Activated T-helper 17 cell treated with anti-CD3 and anti-CD28 coated beads, Interleukin-2, amount 50 U/mL, for 72 hours (primary cell): ENCODE measurements at regions not wholly inside any gene's neighbourhood (a gene's known extent, or its start where the extent isn't known, plus 50 kb on each side); places are given as distances from the start of the nearest gene placed in this dataset.
"Not testable (repeated sequence)": the region's sequence is repeated elsewhere in the genome, so short reads cannot be mapped to it uniquely, and the experiment has no call there.

Experiments
- ATAC-seq: fragments of 150-1000 bp; cut with Tn5 transposase; replicated peaks from 2 replicates; pipeline ENCODE4 v1.10.0; 2021; ENCODE audit warnings: mild to moderate bottlenecking, moderate library complexity
- H3K27ac Mint-ChIP-seq: one replicate; pipeline ENCODE4 v1.8.0; 2022; ENCODE audit warnings: mixed read lengths
- H3K27me3 Mint-ChIP-seq: one replicate; pipeline ENCODE4 v1.8.0; 2022; ENCODE audit warnings: mixed read lengths
- H3K36me3 Mint-ChIP-seq: one replicate; pipeline ENCODE4 v1.8.0; 2022; ENCODE audit warnings: low read depth, mild to moderate bottlenecking, mixed read lengths
- H3K4me1 Mint-ChIP-seq: one replicate; pipeline ENCODE4 v1.8.0; 2022; ENCODE audit warnings: mixed read lengths
- H3K4me3 Mint-ChIP-seq: one replicate; pipeline ENCODE4 v1.8.0; 2022; ENCODE audit warnings: mild to moderate bottlenecking, mixed read lengths
- H3K9me3 Mint-ChIP-seq: one replicate; pipeline ENCODE4 v1.8.0; 2022; ENCODE audit warnings: mixed read lengths

DNA sequence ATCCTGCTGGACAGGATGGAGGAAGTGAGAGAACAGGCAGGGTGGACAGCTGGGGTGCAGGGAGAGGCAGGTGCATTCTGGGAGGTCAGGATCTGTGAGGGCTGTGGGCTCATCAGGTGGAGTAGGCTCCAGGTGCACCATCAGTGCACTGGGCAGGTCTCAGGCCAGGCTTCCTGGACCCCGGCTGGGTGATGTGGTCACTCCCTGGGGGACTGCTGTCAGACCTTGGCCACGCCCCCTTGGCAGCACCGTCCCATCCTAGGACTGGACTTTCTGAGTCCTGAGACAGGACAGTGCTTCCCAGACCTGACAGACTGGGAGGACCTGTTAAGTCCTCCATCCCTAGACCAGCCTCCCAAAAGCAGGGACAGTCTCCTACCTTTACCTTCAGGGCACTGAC is 626.7 kb upstream of the DEFB115 start:
- Mint-ChIP-seq H3K27me3 (no peaks in the 10 kb centered on the region), H3K36me3 (no peaks in the 10 kb centered on the region), H3K4me3 (no peak overlapping the region), H3K27ac (no peak overlapping the region), H3K9me3 (peaks cover 5% of the 10 kb centered on the region), H3K4me1 (no peaks in the 10 kb centered on the region)
- ATAC-seq, result no peak

DNA sequence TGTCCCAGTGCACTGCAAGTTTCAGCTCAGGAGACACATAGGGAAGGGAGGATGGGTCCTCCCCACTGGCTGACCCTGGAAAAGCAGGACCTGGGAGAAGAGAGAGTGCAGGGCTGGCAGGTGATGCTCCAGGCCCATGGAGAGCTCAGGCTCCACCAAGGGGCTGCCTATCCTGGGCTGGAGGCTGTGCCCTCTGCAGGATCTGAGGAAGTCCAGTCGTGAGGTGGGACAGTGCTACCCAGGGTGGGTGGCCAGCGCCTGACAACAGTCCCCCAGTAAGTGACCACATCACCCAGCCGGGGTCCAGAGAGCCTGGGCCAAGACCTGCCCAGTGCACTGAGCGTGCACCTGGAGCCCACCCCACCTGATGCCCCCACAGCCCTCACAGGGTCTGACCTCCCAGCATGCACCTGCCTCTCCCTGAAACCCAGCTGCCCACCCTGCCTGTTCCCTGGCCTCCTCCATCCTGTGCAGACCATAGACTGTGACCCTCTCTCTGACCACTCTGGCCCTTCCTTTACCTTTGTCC is 626.1 kb upstream of the DEFB115 start:
- not testable (repeated sequence) for H3K4me3 Mint-ChIP-seq, H3K27me3 Mint-ChIP-seq, H3K36me3 Mint-ChIP-seq, H3K27ac Mint-ChIP-seq, ATAC-seq, H3K4me1 Mint-ChIP-seq, H3K9me3 Mint-ChIP-seq

DNA sequence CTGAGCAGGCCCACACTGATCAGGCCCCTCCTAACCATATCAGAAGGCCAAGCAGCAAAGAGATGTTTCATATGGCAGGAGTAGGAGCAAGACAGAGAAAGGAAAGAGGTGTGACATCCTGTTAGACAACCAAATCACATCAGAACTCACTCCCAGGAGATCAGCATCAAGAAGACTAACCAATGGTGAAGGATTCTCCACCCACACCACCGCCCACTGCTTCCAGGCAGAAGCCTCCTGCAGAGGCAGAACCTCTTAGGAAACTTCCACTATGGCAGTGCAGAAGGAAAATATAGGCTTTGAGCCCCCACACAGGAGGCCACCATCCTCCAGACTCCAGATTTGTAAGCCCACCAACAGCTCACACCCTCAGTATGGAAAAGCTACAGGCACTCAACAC is 624.7 kb upstream of the DEFB115 start:
- ATAC-seq, H3K27me3 Mint-ChIP-seq, H3K27ac Mint-ChIP-seq, H3K4me3 Mint-ChIP-seq, H3K4me1 Mint-ChIP-seq, H3K9me3 Mint-ChIP-seq, H3K36me3 Mint-ChIP-seq: not testable (repeated sequence)

DNA sequence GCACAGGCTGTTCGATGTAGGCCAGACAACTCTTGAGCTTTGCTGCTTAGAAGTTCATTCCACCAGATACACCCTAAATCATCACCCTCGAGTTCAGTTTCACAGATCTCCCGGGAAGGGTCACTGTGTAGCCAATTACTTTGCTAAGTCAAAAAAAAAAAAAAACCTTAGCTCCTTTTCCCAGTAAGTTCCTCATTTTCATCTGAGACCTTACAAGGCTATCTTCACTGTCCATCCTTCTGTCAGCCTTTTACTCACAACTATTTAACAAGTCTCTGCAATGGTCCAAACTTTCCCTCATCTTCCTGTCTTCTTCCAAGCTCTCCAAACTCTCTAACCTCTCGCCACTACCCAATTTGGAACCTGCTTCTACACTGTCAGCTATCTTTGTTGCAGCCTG is 615.9 kb upstream of the DEFB115 start:
- H3K9me3 Mint-ChIP-seq, ATAC-seq, H3K36me3 Mint-ChIP-seq, H3K4me3 Mint-ChIP-seq, H3K27ac Mint-ChIP-seq, H3K4me1 Mint-ChIP-seq, H3K27me3 Mint-ChIP-seq: not testable (repeated sequence)

DNA sequence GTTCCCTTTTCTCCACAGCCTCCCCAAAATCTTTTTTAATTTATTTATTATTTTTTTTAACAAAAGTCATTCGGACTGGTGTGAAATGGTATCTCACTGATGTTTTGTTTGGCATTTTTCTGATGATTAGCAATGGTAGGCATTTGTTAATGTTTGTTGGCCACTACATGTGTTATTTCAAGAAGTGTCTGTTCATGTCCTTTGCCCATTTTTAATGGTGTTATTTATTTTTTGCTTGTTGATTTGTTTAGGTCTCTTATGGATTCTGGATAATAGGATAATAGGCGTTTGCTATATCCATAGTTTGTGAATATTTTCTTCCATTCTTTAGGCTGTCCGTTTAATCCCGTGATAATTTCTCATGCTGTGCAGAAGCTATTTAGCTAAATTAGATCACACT is 596.5 kb upstream of the DEFB115 start:
- H3K36me3 Mint-ChIP-seq, H3K27ac Mint-ChIP-seq, H3K27me3 Mint-ChIP-seq, H3K4me3 Mint-ChIP-seq, H3K9me3 Mint-ChIP-seq, ATAC-seq, H3K4me1 Mint-ChIP-seq: not testable (repeated sequence)

DNA sequence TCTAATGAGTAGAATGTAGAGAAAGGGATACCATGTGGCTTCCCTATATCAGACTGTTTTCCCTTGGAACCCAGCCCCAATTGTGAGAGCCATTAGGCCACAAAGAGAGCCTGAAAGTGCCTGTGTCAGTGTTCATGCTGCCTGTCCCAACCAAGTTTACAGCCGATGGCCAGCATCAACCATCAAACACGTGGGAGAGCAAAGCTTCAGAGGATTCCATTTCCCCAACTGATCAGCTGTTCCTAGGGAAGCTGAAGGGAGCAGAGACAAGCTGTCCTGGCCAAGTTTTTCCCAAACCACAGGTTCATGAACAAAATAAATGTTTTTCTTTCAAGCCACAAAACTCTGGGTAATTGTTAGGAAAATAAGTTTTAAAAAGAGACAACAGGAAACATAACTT is 589.0 kb upstream of the DEFB115 start:
- H3K27ac Mint-ChIP-seq, H3K4me3 Mint-ChIP-seq: not testable (repeated sequence)

DNA sequence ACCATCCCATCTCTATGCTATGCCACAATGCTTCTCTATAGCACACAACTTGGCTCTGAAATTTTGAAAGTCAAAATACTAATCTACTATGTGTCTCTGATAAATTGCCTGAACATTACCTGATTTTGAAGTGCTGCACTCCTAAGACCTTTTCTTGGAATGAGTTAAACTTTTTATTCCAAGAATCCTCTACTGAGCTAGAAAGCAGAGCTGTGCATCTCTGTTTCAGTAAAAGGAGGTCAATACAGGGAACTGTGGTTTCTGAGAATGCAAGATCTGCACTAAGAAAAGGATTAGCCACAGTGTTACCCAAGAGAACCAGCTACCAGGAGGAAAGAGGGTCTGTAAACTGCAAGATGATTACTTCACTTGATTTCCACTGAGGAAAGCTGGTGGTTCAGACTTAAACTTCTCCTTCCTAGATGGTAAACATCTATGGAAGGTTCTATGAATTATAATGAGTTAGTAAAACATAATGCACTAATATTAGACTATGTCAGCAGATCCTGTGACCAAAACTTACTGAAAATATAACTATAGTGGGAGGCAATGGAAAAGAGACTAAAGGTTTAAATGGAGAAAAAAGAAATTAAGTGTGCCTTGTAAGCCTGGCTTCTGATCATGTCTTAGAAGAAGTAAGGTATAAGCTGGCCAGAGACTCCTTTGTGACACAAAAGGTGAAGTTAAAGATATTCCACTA is 588.0 kb upstream of the DEFB115 start:
- not testable (repeated sequence) for H3K4me1 Mint-ChIP-seq, H3K27ac Mint-ChIP-seq, H3K36me3 Mint-ChIP-seq, H3K9me3 Mint-ChIP-seq, H3K4me3 Mint-ChIP-seq, ATAC-seq, H3K27me3 Mint-ChIP-seq

More for the DNA sequence above, 589.0 kb upstream of the DEFB115 start:
- not testable (repeated sequence) for H3K27me3 Mint-ChIP-seq, H3K4me1 Mint-ChIP-seq, H3K36me3 Mint-ChIP-seq, ATAC-seq, H3K9me3 Mint-ChIP-seq

DNA sequence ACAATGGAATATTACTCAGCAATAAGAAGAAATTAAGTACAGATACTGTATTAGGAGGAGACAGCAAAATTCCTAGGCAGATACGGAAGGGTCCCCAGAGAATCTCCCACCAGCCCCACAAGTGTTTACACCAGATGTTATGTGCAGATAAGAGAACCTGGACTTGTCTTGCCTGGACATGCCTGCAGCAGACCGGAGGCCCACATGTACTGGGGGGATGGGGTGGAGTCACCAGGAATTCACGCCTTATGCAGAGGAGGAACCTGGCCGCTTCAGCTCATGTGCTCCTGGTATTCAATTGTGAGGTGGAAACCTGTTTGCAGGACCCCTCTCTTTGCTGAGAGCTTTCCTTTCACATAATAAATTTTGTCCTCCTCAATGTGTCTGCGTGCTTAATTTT is 586.3 kb upstream of the DEFB115 start:
- not testable (repeated sequence) for H3K4me1 Mint-ChIP-seq, H3K36me3 Mint-ChIP-seq, H3K27me3 Mint-ChIP-seq, H3K4me3 Mint-ChIP-seq, H3K9me3 Mint-ChIP-seq, H3K27ac Mint-ChIP-seq, ATAC-seq

DNA sequence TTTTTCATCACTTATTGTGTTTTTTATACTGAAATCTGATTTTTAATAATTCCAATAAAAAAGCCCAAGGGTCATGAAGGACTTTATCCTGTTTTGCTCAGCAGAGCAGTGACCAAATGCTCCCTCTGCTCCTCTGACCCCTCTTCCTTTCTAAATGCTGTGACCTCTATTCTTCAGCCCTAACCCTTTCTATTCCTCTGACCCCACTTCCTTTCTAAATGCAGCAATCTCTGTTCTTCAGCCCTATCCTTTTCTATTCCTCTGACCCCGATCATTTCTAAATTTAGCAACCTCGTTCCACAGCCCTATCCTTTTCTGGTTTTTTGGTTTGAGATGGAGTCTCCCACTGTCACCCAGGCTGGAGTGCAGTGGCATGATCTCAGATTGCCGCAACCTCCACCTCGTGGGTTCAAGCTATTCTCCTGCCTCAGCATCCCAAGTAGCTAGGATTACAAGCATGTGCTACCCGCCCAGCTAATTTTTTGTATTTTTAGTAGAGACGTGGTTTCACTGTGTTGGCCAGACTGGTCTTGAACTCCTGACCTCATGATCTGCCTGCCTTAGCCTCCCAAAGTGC is 581.4 kb upstream of the DEFB115 start:
- H3K4me3 Mint-ChIP-seq, ATAC-seq, H3K9me3 Mint-ChIP-seq, H3K4me1 Mint-ChIP-seq, H3K27me3 Mint-ChIP-seq, H3K36me3 Mint-ChIP-seq, H3K27ac Mint-ChIP-seq: not testable (repeated sequence)

DNA sequence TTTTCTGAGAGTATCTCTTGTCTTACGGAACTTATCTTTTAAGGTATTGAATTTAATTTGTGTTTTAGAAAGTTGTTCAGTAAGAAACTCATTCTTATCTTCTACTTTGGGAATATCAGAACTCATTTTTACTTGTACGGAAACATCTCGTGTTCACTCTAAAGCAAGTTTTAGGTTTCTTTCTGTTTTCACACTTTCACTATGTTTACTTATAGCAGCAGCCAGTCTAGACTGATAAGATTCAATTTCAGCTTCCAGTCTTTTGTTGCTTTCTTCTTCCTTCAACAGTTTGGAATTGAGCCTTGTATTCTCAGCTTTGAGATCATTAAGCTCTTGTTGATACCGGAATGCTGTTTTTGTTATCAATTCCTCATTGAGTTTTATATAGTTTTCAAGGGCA is 575.2 kb upstream of the DEFB115 start:
- H3K9me3 Mint-ChIP-seq, ATAC-seq, H3K36me3 Mint-ChIP-seq, H3K4me3 Mint-ChIP-seq, H3K27ac Mint-ChIP-seq, H3K4me1 Mint-ChIP-seq, H3K27me3 Mint-ChIP-seq: not testable (repeated sequence)

DNA sequence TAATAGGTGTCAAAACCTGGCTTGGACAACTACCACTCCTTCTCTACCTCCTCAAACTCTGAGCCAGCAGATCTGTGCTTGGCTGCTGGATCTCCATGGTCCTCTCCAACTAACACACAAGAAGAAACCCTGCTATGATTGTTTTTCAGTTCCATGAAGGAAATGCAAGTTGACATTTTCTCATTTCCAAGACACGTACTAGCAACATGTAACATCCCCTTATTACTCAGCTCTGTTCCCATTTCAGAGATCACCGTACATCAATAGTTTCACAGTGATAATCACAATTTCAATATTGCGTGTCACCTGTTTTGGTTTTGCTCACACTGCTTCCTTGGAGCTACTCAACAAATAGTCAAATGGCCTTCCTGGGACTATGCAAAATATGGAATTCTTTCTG is 544.6 kb upstream of the DEFB115 start:
- H3K27me3 Mint-ChIP-seq, H3K4me1 Mint-ChIP-seq: not testable (repeated sequence)
- H3K27ac Mint-ChIP-seq, result peak overlapping the region; percentile 72

DNA sequence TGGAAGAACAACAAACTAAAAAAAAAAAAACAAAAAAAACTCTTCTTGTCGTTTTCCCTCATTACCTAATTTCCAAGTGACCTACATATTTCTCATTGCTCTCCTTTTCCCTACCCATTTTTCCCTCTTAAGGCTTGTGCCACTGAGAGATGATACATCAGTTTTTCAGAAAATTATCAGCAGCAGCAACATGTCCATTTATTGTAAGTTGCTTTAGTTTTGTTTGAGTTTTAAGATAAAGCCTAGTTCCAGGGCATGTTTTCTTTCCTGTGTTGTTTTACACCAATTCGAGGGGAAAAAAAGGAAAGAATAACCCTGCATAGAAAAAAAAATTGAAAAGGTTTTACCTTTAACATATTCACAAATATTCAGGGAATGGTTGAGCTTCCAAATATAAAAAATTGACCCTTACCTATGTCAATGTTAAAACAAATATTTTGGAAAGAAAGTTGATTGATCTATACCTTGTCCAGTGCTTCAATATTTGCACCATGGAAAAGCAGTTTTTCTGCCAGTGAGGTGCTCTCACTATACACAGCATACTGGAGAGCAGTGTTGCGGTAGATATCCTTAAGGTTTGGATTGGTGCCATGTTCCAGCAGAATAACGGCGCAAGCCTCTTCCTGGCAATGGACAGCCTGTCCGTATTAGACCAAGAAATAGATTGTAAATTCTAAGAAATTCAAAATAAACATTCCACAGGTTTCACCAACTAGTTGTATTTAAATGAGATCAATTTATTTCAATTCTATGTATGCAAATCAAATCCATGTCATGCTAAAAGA is 537.9 kb upstream of the DEFB115 start:
- H3K9me3 Mint-ChIP-seq, H3K4me1 Mint-ChIP-seq, H3K27me3 Mint-ChIP-seq, ATAC-seq, H3K36me3 Mint-ChIP-seq, H3K27ac Mint-ChIP-seq, H3K4me3 Mint-ChIP-seq: not testable (repeated sequence)

More for the DNA sequence above, 544.6 kb upstream of the DEFB115 start:
- ATAC-seq, H3K9me3 Mint-ChIP-seq, H3K36me3 Mint-ChIP-seq, H3K4me3 Mint-ChIP-seq: not testable (repeated sequence)

DNA sequence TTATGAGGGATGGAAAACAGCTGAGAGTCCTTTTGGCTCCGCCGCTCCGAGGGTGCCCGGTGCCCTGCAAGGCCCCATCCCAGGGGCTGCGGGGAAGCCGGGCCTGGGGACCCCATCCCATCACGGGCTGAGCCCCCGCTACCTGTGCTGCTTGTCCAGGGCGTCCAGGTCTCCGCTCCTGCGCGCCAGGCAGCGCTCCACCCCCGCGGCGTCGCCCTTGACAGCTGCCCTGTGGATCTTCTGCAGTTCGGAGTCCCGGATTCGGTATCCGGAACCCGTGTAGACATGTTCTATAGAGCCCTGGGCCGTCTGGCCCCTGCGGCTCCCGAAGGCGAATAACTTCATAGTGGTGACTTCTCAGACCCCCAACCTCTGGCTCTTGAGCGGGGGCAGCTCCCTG is 534.0 kb upstream of the DEFB115 start:
- H3K36me3 Mint-ChIP-seq, H3K27me3 Mint-ChIP-seq, H3K9me3 Mint-ChIP-seq, H3K27ac Mint-ChIP-seq, H3K4me1 Mint-ChIP-seq, ATAC-seq: not testable (repeated sequence)
- H3K4me3 Mint-ChIP-seq, result peak overlapping the region; percentile 26

DNA sequence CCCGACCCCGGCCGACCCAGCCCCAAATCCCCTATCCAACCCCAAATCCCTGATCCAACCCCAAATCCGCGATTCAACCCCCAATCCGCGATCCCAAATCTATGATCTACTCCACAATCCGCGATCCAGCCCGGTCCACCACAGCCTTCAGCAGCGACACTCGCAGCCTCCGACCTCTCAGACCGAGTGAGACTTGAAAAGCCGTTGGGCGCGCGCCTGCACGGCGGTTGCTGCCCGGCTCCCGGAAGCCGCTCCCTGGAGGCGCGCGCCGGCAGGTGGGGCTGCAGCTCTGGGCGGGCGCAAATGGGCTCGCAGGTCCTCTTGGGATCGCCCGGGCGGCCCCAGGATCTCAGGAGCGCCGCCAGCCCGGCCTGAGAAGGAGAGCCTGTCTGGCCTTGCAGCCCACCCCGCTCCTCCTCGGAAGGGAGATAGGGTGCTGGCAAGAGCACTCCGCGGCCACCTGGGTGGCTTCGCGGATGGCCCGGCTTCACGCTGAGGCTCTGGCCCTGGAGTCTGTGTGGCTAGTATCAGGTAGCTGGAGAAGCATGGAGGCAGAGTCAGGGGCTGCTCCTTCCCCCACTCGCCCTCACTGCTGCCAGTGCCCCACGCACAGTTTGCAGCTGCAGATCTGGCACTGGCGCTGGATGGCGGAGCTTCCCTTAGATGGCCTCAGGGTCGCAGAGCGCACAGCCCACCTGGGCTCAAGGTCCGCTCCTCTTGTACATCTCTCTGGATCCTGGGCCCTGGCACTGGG is 533.4 kb upstream of the DEFB115 start:
- not testable (repeated sequence) for H3K4me1 Mint-ChIP-seq, H3K9me3 Mint-ChIP-seq, ATAC-seq, H3K27me3 Mint-ChIP-seq, H3K27ac Mint-ChIP-seq, H3K36me3 Mint-ChIP-seq
- H3K4me3 Mint-ChIP-seq, result peak overlapping the region; percentile 26

DNA sequence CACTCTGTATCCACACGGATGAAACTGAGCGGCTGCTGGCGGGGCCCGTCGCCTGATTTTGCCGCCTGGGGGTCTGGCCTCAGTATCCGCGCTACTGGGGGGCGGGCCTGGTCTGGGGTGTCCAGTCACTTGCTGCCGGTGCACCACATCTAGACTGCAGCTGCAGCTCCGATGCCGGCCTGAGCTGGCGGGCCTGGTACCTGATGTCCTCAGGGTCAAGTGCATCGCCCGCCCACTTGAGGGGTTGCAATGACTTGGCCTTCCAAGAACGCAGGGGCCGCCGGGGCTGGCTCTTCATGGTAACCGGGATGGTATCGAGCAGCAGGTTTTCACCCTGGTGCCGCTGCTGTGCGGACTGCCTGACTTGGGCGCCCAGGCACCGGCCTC is 532.8 kb upstream of the DEFB115 start:
- H3K4me1 Mint-ChIP-seq, H3K9me3 Mint-ChIP-seq, H3K36me3 Mint-ChIP-seq, H3K27me3 Mint-ChIP-seq, H3K27ac Mint-ChIP-seq, ATAC-seq, H3K4me3 Mint-ChIP-seq: not testable (repeated sequence)
